Stimulated activated CD4-positive, alpha-beta T cell treated with anti-CD3 and anti-CD28 coated beads, Interleukin-2, amount 100 ng/mL, for 48 hours (primary cell): ENCODE measurements at regions not wholly inside any gene's neighbourhood (a gene's known extent, or its start where the extent isn't known, plus 50 kb on each side); places are given as distances from the start of the nearest gene placed in this dataset.
A peak's percentile ranks its signal among the peaks of the same experiment; 100 is the strongest.

Experiments used
- DNase-seq, 2 donors: peaks; one replicate each; pipeline ENCODE4 v3.0.0-alpha.2; 2020

DNA sequence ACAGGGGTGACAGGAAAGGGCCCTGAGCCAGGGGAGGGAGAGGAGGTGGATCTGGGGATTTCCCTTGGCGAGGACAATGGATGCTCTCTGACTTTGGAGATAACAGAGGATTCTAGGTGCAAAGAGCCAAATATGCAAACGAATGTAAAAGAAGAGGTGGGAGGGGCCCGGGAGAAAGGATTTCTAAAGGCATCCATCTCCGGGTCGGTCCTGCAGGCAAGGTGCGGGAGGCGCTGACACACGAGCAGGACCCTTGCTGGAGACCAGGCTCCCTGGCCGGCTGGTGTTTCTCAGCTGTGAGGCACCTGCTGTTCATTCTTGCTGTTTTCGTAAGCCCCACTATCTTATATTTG, 115.2 kb upstream of the TLE3 start:
- no peak for DNase-seq

DNA sequence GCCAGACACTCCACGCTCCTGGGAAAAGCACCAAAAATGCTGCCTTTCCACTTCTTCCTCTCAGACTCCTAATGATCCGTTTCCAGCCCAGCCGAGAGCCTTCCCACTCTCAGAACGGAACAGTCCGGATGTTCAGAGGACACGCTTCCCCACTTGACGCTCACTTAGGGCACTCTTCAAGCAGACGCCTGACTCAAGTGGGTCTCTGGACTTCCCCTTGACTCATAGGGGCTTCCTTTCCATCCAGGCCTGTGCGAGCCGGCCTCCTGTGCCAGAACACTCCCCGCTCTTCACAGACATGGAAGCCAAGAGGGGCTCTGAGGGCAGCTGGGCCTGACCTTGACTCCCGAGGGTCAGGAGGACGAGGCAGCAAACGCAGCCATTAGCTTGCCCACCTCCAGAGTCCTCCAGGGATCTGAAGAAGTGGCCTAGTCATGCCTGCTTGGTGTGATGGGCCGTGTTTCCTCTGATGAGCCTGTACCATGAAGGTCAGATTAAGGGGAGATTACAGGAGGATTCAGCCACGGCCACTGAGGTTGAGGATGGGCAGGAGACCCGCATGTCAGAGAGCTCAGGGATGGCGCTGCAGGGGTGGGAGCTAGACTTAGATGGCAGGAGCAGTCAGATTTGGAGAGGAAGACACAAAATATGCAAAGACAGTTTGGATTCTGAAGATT, 114.7 kb upstream of the TLE3 start:
- DNase-seq: no peak

DNA sequence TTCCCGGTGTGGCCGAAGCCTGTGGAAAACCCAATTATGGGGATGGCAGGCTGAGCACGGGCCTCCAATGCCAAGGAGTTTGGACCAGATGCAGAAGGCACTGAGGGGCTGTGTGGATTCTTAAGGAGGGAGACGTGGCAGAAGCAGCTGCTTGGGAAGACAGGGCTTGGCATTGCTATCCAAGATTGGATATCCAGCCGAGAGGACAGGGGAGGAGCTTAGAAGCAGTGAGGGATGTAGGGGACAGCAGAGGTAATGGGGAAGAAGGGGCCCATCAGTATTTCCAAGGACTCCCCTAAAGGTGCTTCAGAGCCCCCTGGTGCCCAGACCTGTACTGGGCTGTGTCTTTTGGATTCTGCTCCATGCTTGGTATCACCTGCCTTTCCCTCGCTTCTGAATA, 112.8 kb upstream of the TLE3 start:
- DNase-seq: no peak

DNA sequence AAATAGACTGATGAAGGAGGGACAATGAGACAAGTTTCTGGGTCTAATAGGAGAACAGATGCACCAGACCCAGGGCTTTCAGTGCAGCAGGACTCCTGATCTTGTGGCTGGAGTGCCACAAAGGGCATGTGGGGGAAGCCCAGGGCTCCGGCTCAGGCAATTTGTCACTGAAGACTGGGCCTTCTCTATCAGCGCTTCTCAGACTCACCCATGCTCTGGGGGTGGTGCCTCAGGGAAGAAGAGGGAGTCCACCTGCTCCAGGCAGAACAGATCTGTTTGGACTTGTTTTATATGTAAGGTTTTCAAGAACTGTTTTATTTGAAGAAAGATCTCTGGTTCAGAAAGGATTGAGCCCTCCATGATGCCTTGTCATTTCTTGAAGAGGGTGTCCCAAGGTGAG, 112.4 kb upstream of the TLE3 start:
- no peak for DNase-seq

DNA sequence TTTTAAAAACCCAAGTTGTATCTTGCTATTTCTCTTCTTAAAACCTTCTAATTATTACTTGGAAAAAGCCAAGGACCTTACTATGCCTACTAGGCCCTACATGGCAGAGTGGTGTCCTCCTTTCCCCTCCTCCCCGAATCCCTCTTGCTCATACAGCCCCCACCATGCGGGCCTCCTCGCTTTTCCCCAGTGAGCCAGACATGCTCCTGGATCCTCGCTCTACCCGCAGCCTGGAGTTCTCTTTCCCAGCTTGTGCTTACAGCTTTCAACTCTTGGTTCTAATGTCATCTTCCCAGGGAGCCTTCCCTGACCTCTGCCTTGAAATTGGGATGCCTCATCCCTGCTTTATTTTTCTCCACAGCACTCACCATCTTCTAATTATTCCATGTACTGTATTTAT, 111.8 kb upstream of the TLE3 start:
- DNase-seq: no peak

DNA sequence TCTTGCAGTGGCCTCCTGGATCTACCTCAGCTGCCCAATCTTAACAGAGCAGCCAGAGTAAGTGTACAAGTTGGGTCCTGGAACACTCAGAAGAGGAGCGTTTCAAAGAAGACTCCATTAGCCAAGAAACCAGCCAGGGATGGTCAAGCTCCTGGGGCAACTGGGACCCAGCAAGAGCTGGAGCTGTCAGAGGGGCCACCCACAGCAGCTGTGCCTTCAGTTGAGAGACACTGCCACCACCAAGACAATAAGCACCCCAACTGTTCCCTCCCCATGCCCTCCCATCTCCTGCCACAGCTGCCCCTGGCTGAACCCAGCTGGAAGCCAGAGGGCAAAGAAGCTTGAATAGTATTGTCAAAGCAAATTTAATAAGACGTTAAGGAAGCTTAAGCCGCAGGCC, 110.6 kb upstream of the TLE3 start:
- no peak for DNase-seq

DNA sequence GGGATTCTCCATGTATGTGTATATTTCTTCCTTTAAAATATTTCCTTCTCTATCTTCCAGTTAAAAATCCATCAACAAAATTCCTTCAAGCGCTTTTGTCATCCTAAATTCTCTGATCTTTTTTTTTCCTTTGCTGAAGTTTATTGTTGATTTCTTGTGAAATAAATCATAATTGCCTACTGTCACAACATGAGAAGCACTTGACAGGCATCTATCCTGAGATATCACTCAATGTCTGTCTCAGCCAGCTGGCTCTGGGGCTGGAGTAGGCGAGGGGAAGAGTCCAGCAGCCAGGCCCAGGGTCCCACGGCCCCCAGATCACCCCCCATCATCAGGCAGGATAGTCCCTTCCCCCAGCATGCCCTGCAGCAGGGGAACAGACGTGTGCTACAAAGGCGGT, 109.0 kb upstream of the TLE3 start:
- no peak for DNase-seq

DNA sequence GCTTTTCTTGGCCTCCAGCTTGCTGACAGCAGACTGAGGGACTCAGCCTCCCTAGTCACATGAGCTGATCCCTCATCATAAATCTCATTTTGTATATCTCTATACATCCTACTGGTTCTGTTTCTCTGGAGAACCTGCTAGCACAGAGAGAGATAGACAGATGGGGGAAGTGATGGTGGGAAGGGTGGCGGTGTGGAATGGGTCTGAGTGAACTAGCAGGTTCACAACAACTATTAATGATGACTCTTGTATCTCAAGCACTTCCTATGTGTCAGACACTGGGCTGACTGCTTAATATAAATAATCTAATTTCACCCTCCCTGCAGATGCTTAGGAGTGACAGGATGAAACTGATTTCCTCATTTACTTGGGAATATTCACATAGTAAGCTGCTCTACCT, 106.9 kb upstream of the TLE3 start:
- no peak for DNase-seq

DNA sequence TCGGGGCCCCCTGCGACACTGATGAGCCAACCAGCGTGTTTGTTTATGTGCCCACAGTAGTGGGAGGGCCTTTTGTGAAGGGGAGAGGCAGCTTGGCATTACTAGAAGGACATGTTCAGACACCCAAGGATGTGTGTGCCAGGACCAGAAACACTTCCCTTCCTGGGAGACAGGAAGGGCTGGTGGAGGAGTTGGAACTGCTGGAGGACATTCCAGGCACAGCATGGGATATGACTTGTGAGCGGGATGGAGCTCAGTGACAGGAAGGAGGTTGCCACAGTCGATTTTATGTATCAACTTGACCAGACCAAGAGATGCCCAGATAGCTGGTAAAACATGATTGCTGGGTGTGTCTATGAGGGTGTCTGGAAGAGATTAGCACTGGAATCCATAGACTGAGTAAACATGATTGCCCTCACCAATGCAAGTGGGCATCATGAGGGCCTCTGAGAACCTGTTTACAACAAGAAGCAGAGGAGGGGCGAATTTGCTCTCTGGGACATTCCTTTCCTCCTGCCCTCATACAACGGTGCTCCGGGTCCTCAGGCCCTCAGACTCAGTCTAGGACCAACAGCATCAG, 106.4 kb upstream of the TLE3 start:
- DNase-seq: no peak

DNA sequence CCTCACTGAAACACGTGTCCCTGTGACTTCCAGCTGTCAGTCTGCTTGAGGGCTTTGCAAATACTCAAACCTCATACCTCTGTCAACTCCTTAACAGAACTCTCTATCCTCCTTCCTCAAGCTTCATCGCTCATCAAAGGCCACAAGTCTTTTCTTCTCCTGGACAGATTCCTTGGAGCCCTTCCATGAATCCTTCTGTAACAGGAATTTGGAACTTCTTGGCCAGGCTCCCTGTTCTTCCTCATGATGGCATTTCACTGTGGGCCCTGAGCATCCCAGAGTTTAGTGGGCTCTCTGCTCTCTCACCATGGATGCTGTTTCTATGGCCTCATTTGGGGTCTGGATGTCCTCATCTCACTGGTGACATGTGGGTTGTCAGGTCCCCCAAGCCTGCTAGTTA, 105.0 kb upstream of the TLE3 start:
- DNase-seq: no peak

DNA sequence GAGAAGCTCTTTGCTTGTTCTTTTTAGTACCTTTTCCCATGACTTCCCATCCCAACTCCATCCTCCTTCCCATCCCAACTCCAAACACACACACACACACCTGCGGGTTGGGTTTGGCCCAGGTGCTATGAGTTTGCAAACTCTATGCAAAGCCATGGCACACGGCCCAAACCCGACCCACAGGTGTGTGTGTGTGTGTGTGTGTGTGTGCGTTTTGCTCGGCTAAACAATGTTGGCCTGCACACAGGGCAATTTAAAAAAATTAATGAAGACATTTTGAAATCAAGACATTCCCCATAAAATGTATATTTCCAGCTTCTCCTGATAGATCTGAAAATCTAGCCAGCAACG, 103.7 kb upstream of the TLE3 start:
- no peak for DNase-seq

DNA sequence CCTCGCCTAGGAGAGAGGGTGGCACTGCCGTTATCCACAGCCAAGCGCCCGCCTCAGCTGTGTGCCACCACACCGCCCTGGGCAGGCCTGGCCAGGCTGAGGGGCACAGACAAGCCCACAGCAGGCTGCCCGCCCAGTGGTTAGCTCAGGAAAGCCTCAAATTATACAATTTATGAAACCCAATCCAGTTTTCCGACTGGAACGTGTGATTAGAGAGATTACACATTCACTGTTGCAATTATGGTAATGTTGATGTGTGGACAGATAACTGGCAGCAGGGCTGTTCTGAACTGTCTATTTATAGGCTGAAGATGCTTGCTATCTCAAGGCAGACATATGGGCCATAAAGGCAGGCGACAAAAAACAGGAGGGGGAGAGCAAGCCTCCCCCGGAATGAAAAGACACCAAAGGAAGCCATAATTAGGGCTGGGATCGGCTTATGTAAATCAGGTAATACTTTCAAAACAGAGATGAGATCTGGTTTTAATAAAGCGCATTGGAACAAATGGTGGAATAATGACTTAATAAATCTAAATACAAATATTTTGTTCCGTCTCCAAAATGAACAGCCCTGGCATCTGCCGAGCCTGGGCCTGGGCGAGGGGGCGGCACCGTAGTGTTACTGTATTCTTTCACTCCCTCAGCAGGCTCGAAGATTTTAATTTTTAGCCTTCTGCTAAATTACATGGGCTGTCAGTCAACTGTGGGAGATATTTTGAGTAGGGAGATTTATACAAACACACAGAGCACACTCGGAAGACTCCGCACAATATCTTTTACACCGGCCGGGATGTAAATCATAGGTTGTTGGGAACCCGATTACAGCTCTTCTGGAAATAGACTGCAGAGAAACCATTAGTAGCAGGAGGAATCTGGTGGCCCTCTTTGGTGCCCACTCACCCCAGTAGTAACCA, 103.1 kb upstream of the TLE3 start:
- DNase-seq: no peak

DNA sequence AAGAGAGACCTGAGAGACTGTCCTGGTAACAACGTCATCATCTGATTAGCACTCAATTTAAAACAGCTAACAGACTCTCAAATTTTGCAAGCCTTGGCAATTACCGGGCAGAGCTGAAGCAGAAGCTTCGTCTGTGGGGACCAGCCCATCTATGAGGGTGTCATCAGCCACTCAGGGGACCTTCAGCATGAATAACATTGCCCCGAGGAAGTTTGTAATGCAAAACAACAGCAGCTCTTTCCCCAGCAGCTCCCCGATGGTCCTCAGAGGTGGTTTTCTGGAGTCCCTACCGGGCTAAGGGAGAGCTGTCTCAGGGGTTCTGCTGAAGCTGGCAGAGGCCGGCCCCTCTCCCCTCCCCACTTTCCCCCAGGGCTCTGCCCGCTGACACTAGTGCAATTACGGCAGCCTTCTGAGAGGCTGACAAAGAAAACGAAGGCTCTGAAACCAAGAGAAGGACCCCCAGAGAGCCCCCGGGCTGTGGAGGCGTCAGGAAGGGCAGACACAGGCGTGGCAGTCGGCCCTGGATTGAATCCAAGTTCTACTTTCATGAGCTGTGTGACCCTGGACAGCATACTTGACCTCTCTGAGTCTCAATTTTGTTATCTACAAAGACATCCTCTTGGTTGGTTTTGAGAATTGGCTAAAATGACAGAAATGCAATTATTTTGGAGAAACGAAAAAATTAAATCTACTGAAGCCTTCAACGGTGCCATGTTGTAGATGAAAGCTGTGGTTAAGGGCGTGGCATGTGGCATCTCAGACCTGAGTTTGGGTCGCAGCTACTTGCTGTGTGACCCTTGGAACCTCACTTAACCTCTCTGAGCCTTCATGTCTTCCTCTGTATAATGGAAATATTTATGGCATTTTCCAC, 102.1 kb upstream of the TLE3 start:
- no peak for DNase-seq

DNA sequence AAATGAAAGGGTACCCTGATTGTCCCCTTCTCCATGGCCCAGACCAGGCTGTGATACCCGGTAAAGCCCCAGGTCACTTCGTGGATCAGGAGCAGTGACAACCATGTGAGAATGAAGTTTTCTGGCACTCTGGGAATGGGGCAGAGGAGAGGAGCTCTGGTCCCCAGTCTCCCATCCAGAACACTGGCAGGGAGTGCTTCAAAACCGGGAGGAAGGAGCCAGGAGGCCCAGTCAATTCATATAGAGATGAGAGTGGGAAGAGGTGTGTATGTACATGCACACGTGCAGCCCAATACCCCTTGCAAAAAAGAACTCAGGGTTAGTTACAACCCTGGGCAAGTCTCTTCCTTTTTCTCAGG, 101.4 kb upstream of the TLE3 start:
- no peak for DNase-seq

DNA sequence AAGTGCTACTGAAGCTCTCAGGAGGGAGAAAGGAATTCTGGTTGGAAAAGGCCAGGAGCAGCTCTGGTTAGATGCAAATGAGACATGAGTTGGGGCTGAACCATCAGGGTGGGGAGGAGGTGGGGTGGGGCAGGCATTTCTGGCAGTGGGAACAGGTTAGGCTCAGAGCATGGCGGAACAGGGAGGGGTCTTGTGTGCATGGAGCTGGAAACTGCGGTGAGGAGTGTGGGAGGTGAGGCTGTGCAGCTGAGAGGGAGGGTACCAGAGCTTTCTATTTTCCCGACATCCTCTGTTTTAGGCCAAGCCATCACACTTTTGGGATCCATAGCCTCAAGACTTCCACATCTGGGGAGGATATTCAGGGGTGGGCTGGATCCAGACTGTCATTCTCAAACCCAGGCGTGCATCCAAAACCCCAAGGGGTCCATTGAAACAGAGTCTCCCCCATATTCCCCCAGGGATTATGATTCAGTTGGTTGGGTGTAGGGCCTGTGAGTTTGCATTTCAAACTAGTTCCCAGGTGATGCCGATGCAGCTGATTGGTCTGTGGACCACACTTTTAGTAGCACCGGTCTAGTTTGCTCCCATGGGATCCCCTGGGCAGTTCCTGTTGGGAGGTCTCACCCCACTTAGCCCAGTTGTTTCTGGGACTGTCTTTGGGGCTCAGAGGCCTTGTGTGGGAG, 100.9 kb upstream of the TLE3 start:
- no peak for DNase-seq

DNA sequence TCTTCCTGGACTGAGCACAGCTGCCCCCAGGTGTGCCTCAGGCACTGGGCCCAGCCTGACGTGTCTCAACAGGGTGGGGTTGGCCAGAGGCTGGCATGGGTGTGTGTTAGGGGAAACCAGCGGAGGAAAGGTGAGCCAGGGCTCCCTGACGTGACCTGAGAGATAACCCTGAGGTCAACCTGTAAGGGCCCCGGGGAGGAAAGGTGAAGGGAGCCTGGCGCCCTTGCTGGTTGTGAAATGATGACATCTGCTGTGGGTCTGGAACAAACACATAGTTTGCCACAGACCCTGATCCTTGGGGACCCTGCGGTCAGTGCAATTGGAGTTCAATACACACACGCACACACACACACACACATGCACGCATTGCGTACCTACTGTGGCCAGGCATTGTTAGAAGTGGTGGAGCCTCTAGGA, 100.2 kb upstream of the TLE3 start:
- no peak for DNase-seq

DNA sequence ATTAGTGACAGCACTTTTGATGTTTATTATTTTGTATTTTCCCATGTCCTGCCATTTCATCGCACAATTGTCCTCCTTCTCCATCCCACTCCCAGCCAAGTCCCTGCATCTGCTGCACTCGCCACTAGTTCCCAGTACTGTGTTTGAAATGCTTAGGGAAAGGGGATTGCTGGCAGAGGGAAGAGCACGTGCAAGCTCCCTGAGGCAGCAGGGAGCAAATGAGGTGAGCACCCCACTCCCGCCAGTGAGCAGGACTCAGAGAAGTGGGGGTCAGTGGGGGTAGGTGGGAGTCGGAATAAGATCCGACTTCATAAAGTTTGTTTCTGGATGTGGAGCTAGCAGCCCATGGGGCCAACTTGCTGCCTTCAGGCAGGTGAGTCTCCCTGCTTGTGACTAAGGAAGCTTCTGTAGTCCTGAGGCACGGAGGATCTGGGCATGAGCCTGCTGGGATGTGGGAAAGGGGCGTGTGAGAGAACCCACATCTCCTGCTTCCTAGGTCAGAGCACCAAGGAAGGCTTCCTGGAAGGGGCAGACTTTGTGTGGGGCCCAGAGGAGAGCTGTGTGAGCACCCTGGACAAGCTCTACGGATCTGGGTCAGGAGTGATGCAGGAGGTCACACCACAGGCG, 99.7 kb upstream of the TLE3 start:
- no peak for DNase-seq

DNA sequence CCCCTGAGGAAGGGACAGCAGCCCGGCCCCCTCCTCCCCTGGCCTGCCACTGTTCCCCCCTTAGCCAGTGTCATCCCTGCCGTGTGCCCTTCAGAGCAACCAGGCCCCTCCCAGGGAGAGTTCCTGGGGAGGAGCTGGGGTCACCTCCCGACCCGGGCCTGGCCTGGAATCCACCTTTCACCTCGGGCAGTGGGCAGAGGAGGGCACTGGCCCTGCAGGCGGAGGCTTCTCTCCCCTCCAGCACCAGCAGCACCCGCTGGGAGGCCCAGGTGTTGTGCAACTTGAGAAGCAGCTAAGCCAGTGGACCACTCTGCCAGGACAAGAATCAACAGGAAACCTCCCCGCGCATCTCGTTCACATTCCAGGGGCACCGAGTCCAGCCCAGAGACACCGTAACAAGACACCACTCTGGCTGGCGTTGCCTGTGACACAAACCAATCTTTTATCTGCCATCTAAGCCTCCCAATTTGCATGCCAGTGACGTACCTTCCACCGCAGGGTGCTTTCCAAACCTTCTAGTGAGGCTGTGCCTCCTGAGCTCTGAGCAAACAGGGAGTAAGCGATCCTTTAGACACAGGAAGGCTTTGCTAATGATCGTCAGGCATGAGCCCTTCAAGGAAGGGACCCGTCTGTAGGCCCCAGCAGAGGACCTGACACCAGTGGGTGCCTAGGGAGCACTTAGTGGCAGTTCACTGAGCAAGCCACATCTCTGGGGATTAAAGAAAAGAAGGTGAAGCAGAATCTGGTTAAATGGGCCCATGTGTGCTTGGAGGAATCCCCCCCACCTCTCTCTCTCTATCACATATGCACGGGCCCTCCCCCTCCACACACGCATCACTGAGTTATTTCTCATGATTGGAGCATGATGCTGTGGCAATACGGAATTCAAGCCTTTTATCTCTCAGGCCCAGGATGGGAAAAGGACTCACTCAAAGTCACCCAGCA, 98.9 kb upstream of the TLE3 start:
- peak; percentile 11 for DNase-seq

DNA sequence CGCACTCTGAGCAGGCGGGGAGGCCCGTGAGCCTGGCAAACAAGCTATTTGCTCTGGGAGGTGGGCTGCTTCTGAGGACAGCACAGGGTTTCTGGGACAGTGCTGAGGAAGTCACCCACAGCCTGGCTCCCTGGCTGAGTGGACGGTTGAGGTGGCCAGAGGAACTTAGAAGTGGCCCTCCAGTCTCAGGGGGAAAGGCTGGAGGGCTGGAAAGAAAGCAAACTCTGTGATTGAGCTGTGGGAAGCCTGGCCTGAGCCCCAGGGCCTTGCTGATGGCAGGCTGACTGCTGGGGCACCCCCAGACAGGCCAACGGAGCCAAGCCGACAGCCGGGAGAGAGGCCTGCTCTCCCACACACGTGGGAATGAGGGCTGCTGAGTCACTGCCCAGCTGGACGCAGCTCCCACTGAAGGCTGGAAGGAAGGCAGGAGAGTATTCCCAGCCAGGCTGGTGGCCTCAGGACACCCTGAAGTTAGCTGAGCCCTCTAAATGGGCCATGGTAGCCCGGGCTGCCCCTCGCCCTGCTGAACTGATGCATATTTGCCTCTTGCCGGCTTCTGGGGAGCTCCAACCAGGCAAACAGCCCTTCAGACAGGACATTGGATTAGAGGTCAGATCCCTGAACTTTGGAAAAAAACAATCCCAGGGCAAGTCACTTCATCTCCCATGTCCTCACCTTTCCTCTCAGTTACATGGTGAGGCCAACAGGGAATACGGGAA, 98.0 kb upstream of the TLE3 start:
- DNase-seq: no peak

DNA sequence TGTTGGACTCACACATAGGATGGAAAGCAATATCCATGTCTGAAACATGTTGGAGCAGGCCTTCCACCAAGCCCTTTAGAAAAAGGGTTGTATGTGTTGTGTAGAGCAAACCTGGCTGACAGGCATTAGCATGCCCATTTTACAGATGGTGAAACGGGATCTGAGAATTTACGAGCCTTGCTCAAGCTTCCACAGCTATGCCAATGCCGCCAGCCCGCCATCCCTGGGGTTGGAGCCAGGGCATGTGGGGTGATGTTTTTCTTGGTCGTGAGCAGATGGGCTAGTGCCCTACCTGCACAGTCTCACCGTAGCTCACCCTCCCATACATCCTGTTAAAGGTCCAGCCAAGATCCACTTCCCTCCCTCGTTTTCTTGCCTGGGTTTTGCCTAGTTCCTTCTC, 97.5 kb upstream of the TLE3 start:
- no peak for DNase-seq

DNA sequence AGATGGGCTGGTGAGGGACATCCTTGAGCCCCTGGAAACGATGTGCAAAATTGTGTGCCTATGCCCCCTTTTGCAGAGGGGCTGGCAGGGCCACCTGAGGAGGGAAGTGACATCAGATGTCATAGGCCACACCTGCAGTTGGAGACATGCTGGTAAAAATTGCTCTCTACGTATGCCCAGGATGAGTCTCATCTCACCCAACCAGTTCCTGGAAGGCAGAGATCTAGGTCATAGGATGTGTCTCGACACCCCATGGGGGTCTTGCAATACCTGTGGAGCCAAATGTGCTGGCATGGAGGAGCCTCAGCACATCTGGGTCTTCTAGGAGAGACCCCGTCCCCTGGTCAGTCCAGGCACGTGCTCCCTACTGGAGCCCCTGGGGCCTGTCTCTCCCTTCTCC, 96.5 kb upstream of the TLE3 start:
- no peak for DNase-seq
